Smooth muscle cell (in vitro differentiated cells): ENCODE measurements at regions not wholly inside any gene's neighbourhood (a gene's known extent, or its start where the extent isn't known, plus 50 kb on each side); places are given as distances from the start of the nearest gene placed in this dataset.
"Not testable (repeated sequence)": the region's sequence is repeated elsewhere in the genome, so short reads cannot be mapped to it uniquely, and the experiment has no call there.

Source experiments
- DNase-seq: peaks from one replicate; lab custom pipeline; 2025; ENCODE audit not compliant: unreplicated experiment; lab: John Stamatoyannopoulos, UW
- H2AFZ ChIP-seq: fragments of 200-600 bp; sonication (generic); 2 replicates; pipeline ENCODE4 v1.6.0; 2016; ENCODE audit warnings: antibody characterized with exemption, low read depth, mild to moderate bottlenecking
- H3F3A ChIP-seq: fragments of 200-600 bp; sonication (generic); 2 replicates; pipeline ENCODE4 v1.6.0; 2017; ENCODE audit warnings: antibody characterized with exemption, low read depth
- H3K27ac ChIP-seq: fragments of 200-600 bp; sonication (generic); 2 replicates; pipeline ENCODE4 v1.5.1; 2016; ENCODE audit warnings: low read depth, mild to moderate bottlenecking
- H3K27me3 ChIP-seq: fragments of 200-600 bp; sonication (generic); 2 replicates; pipeline ENCODE4 v1.6.1; 2016; ENCODE audit warnings: low read depth, mild to moderate bottlenecking
- H3K36me3 ChIP-seq: fragments of 200-600 bp; sonication (generic); 2 replicates; pipeline ENCODE4 v1.5.1; 2016; ENCODE audit warnings: low read depth
- H3K4me1 ChIP-seq: fragments of 200-600 bp; sonication (generic); 2 replicates; pipeline ENCODE4 v1.5.1; 2016; ENCODE audit warnings: low read depth
- H3K4me2 ChIP-seq: fragments of 200-600 bp; sonication (generic); 2 replicates; pipeline ENCODE4 v1.6.0; 2016; ENCODE audit warnings: mild to moderate bottlenecking
- H3K4me3 ChIP-seq: fragments of 200-600 bp; sonication (generic); 2 replicates; pipeline ENCODE4 v1.5.1; 2016; ENCODE audit warnings: mild to moderate bottlenecking
- H3K79me2 ChIP-seq: fragments of 200-600 bp; sonication (generic); 2 replicates; pipeline ENCODE4 v1.6.0; 2016; ENCODE audit warnings: low read depth, mild to moderate bottlenecking
- H3K9ac ChIP-seq: fragments of 200-600 bp; sonication (generic); 2 replicates; pipeline ENCODE4 v1.6.0; 2016; ENCODE audit warnings: low read depth
- H3K9me3 ChIP-seq: fragments of 200-600 bp; sonication (generic); replicated peaks from 2 replicates; pipeline ENCODE4 v1.5.1; 2016; ENCODE audit warnings: low read depth
- H4K20me1 ChIP-seq: fragments of 200-600 bp; sonication (generic); 2 replicates; pipeline ENCODE4 v1.6.0; 2016; ENCODE audit warnings: low read depth
- CTCF ChIP-seq: fragments of 200-600 bp; sonication (generic); IDR thresholded peaks from 2 replicates; pipeline ENCODE4 v1.5.1; 2017; ENCODE audit warnings: borderline replicate concordance, mild to moderate bottlenecking, antibody characterized with exemption; ENCODE audit not compliant: insufficient read depth, poor library complexity, severe bottlenecking
- WGBS: methylation state at CpG from one replicate; pipeline ENCODE4 v1.1.7; 2016; ENCODE audit warnings: low lambda C conversion rate; 5-methylcytosine and 5-hydroxymethylcytosine counted together

- Histone ChIP-seq H3F3A (no peaks in the 10 kb centered on the region), H4K20me1 (no peaks in the 10 kb centered on the region), H3K27ac (no peak overlapping the region), H3K36me3 (no peaks in the 10 kb centered on the region), H3K27me3 (no peaks in the 10 kb centered on the region), H3K4me2 (no peak overlapping the region), H3K9ac (no peak overlapping the region), H3K4me1 (no peaks in the 10 kb centered on the region), H3K79me2 (no peaks in the 10 kb centered on the region), H3K4me3 (no peak overlapping the region), H3K9me3 (no peaks in the 10 kb centered on the region), H2AFZ (no peak overlapping the region)
- DNase-seq = no peak
- 86% methylated on average over 5 of the region's 5 CpGs for WGBS
- TF ChIP-seq CTCF = no peak
Observed at GRCh38 chr1:55300975-55301374, 85.8 kb upstream of the USP24 start.

GRCh38 chr1:55298167-55298894, 83.2 kb upstream of the USP24 start:
- no peaks in the 10 kb centered on the region for H3F3A ChIP-seq
- no peaks in the 10 kb centered on the region for H3K4me1 ChIP-seq
- H3K4me2 ChIP-seq = no peak overlapping the region
- no peaks in the 10 kb centered on the region for H4K20me1 ChIP-seq
- no peak for TF ChIP-seq CTCF
- H3K36me3 ChIP-seq = no peaks in the 10 kb centered on the region
- no peak overlapping the region for H2AFZ ChIP-seq
- H3K79me2 ChIP-seq = no peaks in the 10 kb centered on the region
- H3K27ac ChIP-seq = no peak overlapping the region
- no peak overlapping the region for H3K9ac ChIP-seq
- no peaks in the 10 kb centered on the region for H3K9me3 ChIP-seq
- H3K27me3 ChIP-seq = no peaks in the 10 kb centered on the region
- WGBS = 93% methylated on average over 10 of the region's 10 CpGs
- no peak overlapping the region for H3K4me3 ChIP-seq
- DNase-seq = no peak

- H3K27ac ChIP-seq, DNase-seq, H3K27me3 ChIP-seq, H3K79me2 ChIP-seq, H4K20me1 ChIP-seq, H3K4me3 ChIP-seq, H3K4me1 ChIP-seq, H3K9me3 ChIP-seq, H3K36me3 ChIP-seq, H2AFZ ChIP-seq, H3K4me2 ChIP-seq, H3F3A ChIP-seq, H3K9ac ChIP-seq: not testable (repeated sequence)
- WGBS = 94% methylated on average over 6 of the region's 6 CpGs
Observed at GRCh38 chr1:55296247-55296646, 81.1 kb upstream of the USP24 start.

- H3K27ac ChIP-seq = no peak overlapping the region
- H3K79me2 ChIP-seq = no peaks in the 10 kb centered on the region
- no peak overlapping the region for H2AFZ ChIP-seq
- TF ChIP-seq CTCF = no peak
- no peak overlapping the region for H3K4me3 ChIP-seq
- H3K4me2 ChIP-seq = no peak overlapping the region
- H3K27me3 ChIP-seq = no peaks in the 10 kb centered on the region
- H3K9me3 ChIP-seq = no peaks in the 10 kb centered on the region
- H3K36me3 ChIP-seq = no peaks in the 10 kb centered on the region
- H4K20me1 ChIP-seq = no peaks in the 10 kb centered on the region
- DNase-seq = no peak
- no peak overlapping the region for H3K9ac ChIP-seq
- no peaks in the 10 kb centered on the region for H3K4me1 ChIP-seq
- no peaks in the 10 kb centered on the region for H3F3A ChIP-seq
- WGBS = 86% methylated on average over 5 of the region's 5 CpGs
Observed at GRCh38 chr1:55289614-55290013, 74.5 kb upstream of the USP24 start.
